Activated naive CD4-positive, alpha-beta T cell treated with anti-CD3 and anti-CD28 coated beads, Interleukin-2, amount 10 ng/mL, durations not matched to agents 7 days and 5 days (primary cell): ENCODE measurements at regions not wholly inside any gene's neighbourhood (a gene's known extent, or its start where the extent isn't known, plus 50 kb on each side); places are given as distances from the start of the nearest gene placed in this dataset.

Experiments
- CTCF ChIA-PET: fragments of 350-600 bp; sonication (Branson Sonifier 250); formaldehyde crosslinking; loops from one replicate; lab custom pipeline; 2021; ENCODE audit warnings: antibody characterized with exemption; lab: Charles Lee
- DNase-seq: peaks from one replicate; pipeline ENCODE4 v3.0.0-alpha.2; 2020
- H3K27ac Mint-ChIP-seq: one replicate; pipeline ENCODE4 v1.8.0; 2021; ENCODE audit warnings: mild to moderate bottlenecking, moderate library complexity, mixed read lengths
- H3K27me3 Mint-ChIP-seq: one replicate; pipeline ENCODE4 v1.8.0; 2021; ENCODE audit warnings: mild to moderate bottlenecking, mixed read lengths
- H3K36me3 Mint-ChIP-seq: one replicate; pipeline ENCODE4 v1.8.0; 2021; ENCODE audit warnings: mixed read lengths
- H3K4me1 Mint-ChIP-seq: one replicate; pipeline ENCODE4 v1.8.0; 2021; ENCODE audit warnings: mixed read lengths
- H3K4me3 Mint-ChIP-seq: one replicate; pipeline ENCODE4 v1.8.0; 2021; ENCODE audit warnings: mild to moderate bottlenecking, moderate library complexity, mixed read lengths
- H3K9me3 Mint-ChIP-seq: one replicate; pipeline ENCODE4 v1.8.0; 2021; ENCODE audit warnings: mixed read lengths

DNA sequence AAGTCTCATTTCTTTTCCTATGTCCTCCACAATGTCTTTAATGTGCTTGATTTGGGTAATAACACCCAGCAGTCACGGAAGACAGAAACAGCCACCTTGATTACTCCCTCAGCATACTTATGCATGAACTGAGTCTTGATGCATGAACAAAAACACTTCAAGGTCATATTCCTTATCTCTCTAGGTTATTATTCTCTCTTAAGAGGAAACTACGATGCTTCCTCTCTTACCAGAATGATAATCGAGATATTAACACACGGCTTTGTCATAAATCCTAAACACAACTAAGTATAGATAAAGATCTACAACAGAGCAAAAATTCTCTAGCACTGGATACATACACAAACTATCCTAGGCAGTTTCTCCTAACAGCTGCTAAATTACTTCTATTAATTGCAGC is 583.5 kb upstream of the ATP2B1 start:
- Mint-ChIP-seq H3K27me3 (peaks cover 3% of the 10 kb centered on the region), H3K27ac (no peak overlapping the region), H3K9me3 (peaks cover 4% of the 10 kb centered on the region), H3K36me3 (no peaks in the 10 kb centered on the region), H3K4me3 (no peak overlapping the region), H3K4me1 (no peaks in the 10 kb centered on the region)
- CTCF ChIA-PET, result no interaction called here
- DNase-seq, result no peak

- no peaks in the 10 kb centered on the region for H3K4me1 Mint-ChIP-seq
- peaks cover 3% of the 10 kb centered on the region for H3K27me3 Mint-ChIP-seq
- CTCF ChIA-PET, result no interaction called here
- no peak overlapping the region for H3K4me3 Mint-ChIP-seq
- H3K36me3 Mint-ChIP-seq, result no peaks in the 10 kb centered on the region
- H3K27ac Mint-ChIP-seq, result no peak overlapping the region
- peaks cover 4% of the 10 kb centered on the region for H3K9me3 Mint-ChIP-seq
- DNase-seq, result no peak
These were observed 582.6 kb upstream of the ATP2B1 start for GRCh38 chr12:90290980-90291975.

DNA sequence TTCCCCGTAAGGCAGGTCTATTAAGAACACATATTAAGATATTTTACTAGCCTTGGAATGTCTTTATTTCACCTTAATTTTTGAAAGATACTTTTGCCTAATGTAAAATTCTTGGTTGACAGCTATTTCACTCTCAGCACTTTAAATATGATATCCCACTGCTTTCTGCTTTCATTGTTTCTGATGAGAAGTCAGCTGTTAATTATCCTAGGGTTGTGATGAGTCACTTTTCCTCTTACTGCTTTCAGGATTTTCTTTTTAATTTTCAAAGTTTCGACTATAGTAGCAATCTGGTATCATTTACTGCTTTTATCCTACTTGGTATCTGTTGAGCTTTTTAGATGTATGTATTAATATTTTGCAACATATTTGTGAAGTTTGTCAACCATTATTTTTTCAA is 578.9 kb upstream of the ATP2B1 start:
- DNase-seq, result no peak
- H3K4me1 Mint-ChIP-seq, result no peaks in the 10 kb centered on the region

GRCh38 chr12:90281154-90281868 is 572.7 kb upstream of the ATP2B1 start:
- H3K27me3 Mint-ChIP-seq, result no peaks in the 10 kb centered on the region
- no peak for DNase-seq
- H3K9me3 Mint-ChIP-seq, result peaks cover 10% of the 10 kb centered on the region
- CTCF ChIA-PET, result no interaction called here
- no peaks in the 10 kb centered on the region for H3K36me3 Mint-ChIP-seq
- no peak overlapping the region for H3K27ac Mint-ChIP-seq
- H3K4me1 Mint-ChIP-seq, result no peaks in the 10 kb centered on the region
- H3K4me3 Mint-ChIP-seq, result no peak overlapping the region

More for the DNA sequence above, 578.9 kb upstream of the ATP2B1 start:
- Mint-ChIP-seq H3K27ac (no peak overlapping the region), H3K4me3 (no peak overlapping the region), H3K9me3 (peaks cover 4% of the 10 kb centered on the region), H3K36me3 (no peaks in the 10 kb centered on the region), H3K27me3 (no peaks in the 10 kb centered on the region)
- CTCF ChIA-PET, result interaction anchor here (0.7 kb wide), 1 partner anchor 12 kb away, joined by 3 read pairs; no protein-coding TSS in a partner anchor

DNA sequence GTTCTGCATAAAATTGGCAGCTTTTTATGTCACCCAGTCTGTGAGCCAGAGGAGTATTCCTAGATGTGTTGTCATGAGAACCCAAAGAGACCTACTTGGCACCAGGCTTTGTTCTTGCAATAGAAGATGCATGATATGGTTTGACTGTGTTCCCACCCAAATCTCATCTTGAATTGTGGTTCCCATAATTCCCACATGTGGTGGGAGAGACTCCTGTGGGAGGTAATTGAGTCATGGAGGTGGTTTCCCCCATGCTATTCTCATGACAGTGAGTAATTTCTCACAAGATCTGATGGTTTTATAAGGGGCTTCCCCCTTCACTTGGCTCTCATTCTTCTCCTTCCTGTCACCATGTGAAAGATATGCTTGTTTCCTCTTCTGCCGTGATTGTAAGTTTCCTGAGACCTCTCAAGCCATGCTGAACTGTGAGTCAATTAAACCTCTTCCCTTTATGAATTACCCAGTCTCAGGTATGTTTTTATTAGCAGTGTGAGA is 572.0 kb upstream of the ATP2B1 start:
- no peaks in the 10 kb centered on the region for H3K4me1 Mint-ChIP-seq
- no peak for DNase-seq
- CTCF ChIA-PET, result no interaction called here
- no peaks in the 10 kb centered on the region for H3K36me3 Mint-ChIP-seq
- H3K4me3 Mint-ChIP-seq, result no peak overlapping the region
- H3K27me3 Mint-ChIP-seq, result no peaks in the 10 kb centered on the region
- peaks cover 10% of the 10 kb centered on the region for H3K9me3 Mint-ChIP-seq
- H3K27ac Mint-ChIP-seq, result no peak overlapping the region

GRCh38 chr12:90280033-90280432 is 571.4 kb upstream of the ATP2B1 start:
- Mint-ChIP-seq H3K9me3 (peaks cover 10% of the 10 kb centered on the region), H3K27me3 (no peaks in the 10 kb centered on the region), H3K4me3 (no peak overlapping the region), H3K36me3 (no peaks in the 10 kb centered on the region), H3K27ac (no peak overlapping the region), H3K4me1 (no peaks in the 10 kb centered on the region)
- CTCF ChIA-PET, result no interaction called here
- no peak for DNase-seq

- CTCF ChIA-PET, result no interaction called here
- Mint-ChIP-seq H3K27me3 (peaks cover 8% of the 10 kb centered on the region), H3K4me3 (no peak overlapping the region), H3K36me3 (no peaks in the 10 kb centered on the region), H3K9me3 (no peaks in the 10 kb centered on the region), H3K27ac (no peak overlapping the region), H3K4me1 (no peaks in the 10 kb centered on the region)
- no peak for DNase-seq
These were observed 566.5 kb upstream of the ATP2B1 start for GRCh38 chr12:90275088-90275487.

GRCh38 chr12:90274407-90274806 is 565.8 kb upstream of the ATP2B1 start:
- no peaks in the 10 kb centered on the region for H3K4me1 Mint-ChIP-seq
- no peak for DNase-seq
- H3K27ac Mint-ChIP-seq, result no peak overlapping the region
- no peaks in the 10 kb centered on the region for H3K36me3 Mint-ChIP-seq
- H3K9me3 Mint-ChIP-seq, result no peaks in the 10 kb centered on the region
- H3K27me3 Mint-ChIP-seq, result peaks cover 8% of the 10 kb centered on the region
- CTCF ChIA-PET, result interaction anchor here (1.0 kb wide), 1 partner anchor 669 kb away, joined by 3 read pairs; no protein-coding TSS in a partner anchor
- no peak overlapping the region for H3K4me3 Mint-ChIP-seq

- H3K27me3 Mint-ChIP-seq, result no peaks in the 10 kb centered on the region
- H3K27ac Mint-ChIP-seq, result no peak overlapping the region
- CTCF ChIA-PET, result no interaction called here
- H3K4me1 Mint-ChIP-seq, result no peaks in the 10 kb centered on the region
- no peaks in the 10 kb centered on the region for H3K9me3 Mint-ChIP-seq
- no peak for DNase-seq
- H3K36me3 Mint-ChIP-seq, result no peaks in the 10 kb centered on the region
- no peak overlapping the region for H3K4me3 Mint-ChIP-seq
These were observed 559.9 kb upstream of the ATP2B1 start for GRCh38 chr12:90268574-90268973.

DNA sequence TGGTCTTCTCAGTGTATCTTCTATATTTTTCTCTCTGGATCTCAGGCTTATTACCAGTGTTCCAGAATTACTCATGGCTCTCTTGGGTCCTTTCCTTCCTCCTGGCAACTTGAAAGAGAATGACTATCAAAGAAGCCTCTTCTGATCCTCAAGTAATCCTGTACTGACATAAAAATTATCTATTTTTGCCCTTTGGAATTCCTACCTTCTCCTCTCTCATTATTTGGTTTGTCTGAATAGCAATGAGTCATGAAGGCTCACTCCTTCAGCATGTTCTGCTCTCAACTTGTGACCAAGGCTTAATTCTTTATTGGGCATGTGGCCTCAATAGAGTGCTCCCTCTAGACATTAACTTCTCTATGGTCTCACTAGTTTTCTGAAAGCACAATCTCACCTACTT is 553.6 kb upstream of the ATP2B1 start:
- no peaks in the 10 kb centered on the region for H3K4me1 Mint-ChIP-seq
- H3K27ac Mint-ChIP-seq, result no peak overlapping the region
- CTCF ChIA-PET, result no interaction called here
- H3K27me3 Mint-ChIP-seq, result peaks cover 3% of the 10 kb centered on the region
- H3K4me3 Mint-ChIP-seq, result no peak overlapping the region
- no peaks in the 10 kb centered on the region for H3K36me3 Mint-ChIP-seq
- no peak for DNase-seq
- H3K9me3 Mint-ChIP-seq, result no peaks in the 10 kb centered on the region

GRCh38 chr12:90261283-90261682 is 552.6 kb upstream of the ATP2B1 start:
- CTCF ChIA-PET, result no interaction called here
- H3K27me3 Mint-ChIP-seq, result peaks cover 3% of the 10 kb centered on the region
- no peaks in the 10 kb centered on the region for H3K4me1 Mint-ChIP-seq
- H3K4me3 Mint-ChIP-seq, result no peak overlapping the region
- H3K36me3 Mint-ChIP-seq, result no peaks in the 10 kb centered on the region
- no peak for DNase-seq
- no peaks in the 10 kb centered on the region for H3K9me3 Mint-ChIP-seq
- no peak overlapping the region for H3K27ac Mint-ChIP-seq

- Mint-ChIP-seq H3K4me1 (no peaks in the 10 kb centered on the region), H3K9me3 (no peaks in the 10 kb centered on the region), H3K36me3 (no peaks in the 10 kb centered on the region), H3K4me3 (no peak overlapping the region), H3K27ac (no peak overlapping the region), H3K27me3 (peaks cover 3% of the 10 kb centered on the region)
- no peak for DNase-seq
- CTCF ChIA-PET, result no interaction called here
These were observed 551.5 kb upstream of the ATP2B1 start for GRCh38 chr12:90260136-90260535.

DNA sequence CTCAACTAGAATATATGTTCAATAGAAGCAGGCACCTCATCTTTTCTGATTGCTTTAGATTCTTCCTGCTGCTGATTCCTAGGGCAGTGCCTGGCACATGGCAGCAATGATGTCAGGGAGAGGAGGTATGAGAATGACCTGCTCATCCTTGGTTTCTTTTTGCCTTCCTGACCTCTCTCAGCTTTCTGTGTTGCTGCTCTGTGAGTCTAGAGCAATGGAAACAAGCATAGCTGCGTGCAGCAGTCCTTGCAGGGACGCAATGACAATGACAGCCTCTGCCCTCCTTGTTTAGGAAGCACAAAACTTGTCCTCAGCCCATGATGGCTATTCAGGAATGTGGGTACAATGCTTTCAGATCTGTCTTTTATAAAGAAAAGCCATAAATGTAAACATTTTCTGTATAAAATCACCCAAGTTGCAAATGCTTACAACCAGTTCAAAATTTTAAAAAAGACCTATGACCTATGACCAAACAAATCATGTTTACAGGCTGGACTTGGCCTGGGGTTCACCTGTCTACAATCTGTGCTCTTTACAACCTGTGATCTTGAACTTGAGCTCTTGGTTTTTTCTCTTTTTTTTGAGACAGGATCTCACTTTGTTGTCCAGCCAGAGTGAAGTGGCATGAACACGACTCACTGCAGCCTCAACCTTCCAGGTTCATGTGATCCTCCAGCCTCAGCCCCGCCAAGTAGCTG is 549.4 kb upstream of the ATP2B1 start:
- no peak for DNase-seq
- Mint-ChIP-seq H3K4me1 (peaks cover 10% of the 10 kb centered on the region), H3K9me3 (no peaks in the 10 kb centered on the region), H3K27me3 (peaks cover 6% of the 10 kb centered on the region), H3K36me3 (no peaks in the 10 kb centered on the region), H3K27ac (no peak overlapping the region), H3K4me3 (no peak overlapping the region)
- CTCF ChIA-PET, result no interaction called here

DNA sequence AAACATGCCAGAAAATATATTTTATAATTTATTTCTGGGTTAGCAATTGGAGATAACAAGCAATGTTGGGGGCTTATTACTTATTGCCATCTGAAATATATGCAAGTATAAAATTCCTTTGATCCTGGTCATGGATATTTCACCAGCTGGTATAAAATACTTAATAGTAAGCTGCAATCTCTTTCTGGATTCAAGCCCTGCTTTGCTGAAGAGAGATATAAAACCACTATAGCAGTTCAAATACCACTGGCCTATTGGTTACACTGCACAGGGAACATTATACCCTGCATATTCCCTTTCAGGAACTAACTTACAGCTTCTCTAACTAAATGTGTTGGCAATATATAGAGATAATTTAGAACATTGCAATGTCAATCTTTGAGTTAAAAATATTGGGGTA is 546.2 kb upstream of the ATP2B1 start:
- CTCF ChIA-PET, result no interaction called here
- Mint-ChIP-seq H3K36me3 (no peaks in the 10 kb centered on the region), H3K27ac (no peak overlapping the region), H3K9me3 (no peaks in the 10 kb centered on the region), H3K4me3 (no peak overlapping the region), H3K4me1 (peaks cover 10% of the 10 kb centered on the region), H3K27me3 (peaks cover 6% of the 10 kb centered on the region)
- no peak for DNase-seq
